ENCODE measurements at regions not wholly inside any gene's neighbourhood (a gene's known extent, or its start where the extent isn't known, plus 50 kb on each side); places are given as distances from the start of the nearest gene placed in this dataset.
"Not testable (repeated sequence)": the region's sequence is repeated elsewhere in the genome, so short reads cannot be mapped to it uniquely, and the experiment has no call there.

- no peaks in the 10 kb centered on the region for H3K9me3 ChIP-seq
- no peaks in the 10 kb centered on the region for H3K36me3 ChIP-seq
- TF ChIP-seq CTCF (IDR thresholded peaks at IDR 0.05), result no peak
- H3K4me3 ChIP-seq, result no peak overlapping the region
- H3K27ac ChIP-seq, result no peak overlapping the region
- no peaks in the 10 kb centered on the region for H3K4me1 ChIP-seq
- no peak for DNase-seq
- peaks cover 0 to 6% of the 10 kb centered on the region in 2 donors for H3K27me3 ChIP-seq
- intact Hi-C loops (cut with DNase I; ENCODE audit: low total_unique reads), result no loop called here
Measured at GRCh38 chr9:36521148-36521547, 51.5 kb upstream of the MELK start.

GRCh38 chr9:36517131-36517530 lies 55.6 kb upstream of the MELK start:
- H3K27ac ChIP-seq, result no peak overlapping the region
- H3K9me3 ChIP-seq, result no peaks in the 10 kb centered on the region
- peaks cover 0 to 6% of the 10 kb centered on the region in 2 donors for H3K27me3 ChIP-seq
- intact Hi-C loops (cut with DNase I; ENCODE audit: low total_unique reads), result no loop called here
- TF ChIP-seq CTCF (IDR thresholded peaks at IDR 0.05), result no peak
- no peak for DNase-seq
- H3K4me1 ChIP-seq, result no peaks in the 10 kb centered on the region
- no peaks in the 10 kb centered on the region for H3K36me3 ChIP-seq
- no peak overlapping the region for H3K4me3 ChIP-seq

- H3K4me3 ChIP-seq, result no peak overlapping the region
- intact Hi-C loops (cut with DNase I; ENCODE audit: low total_unique reads), result no loop called here
- no peak for DNase-seq
- H3K27ac ChIP-seq, result no peak overlapping the region
- no peaks in the 10 kb centered on the region for H3K4me1 ChIP-seq
- H3K9me3 ChIP-seq, result no peaks in the 10 kb centered on the region
- H3K36me3 ChIP-seq, result no peaks in the 10 kb centered on the region
- no peaks in the 10 kb centered on the region for H3K27me3 ChIP-seq
- TF ChIP-seq CTCF (IDR thresholded peaks at IDR 0.05), result no peak
Measured at GRCh38 chr9:36504156-36504555, 68.5 kb upstream of the MELK start.

- TF ChIP-seq CTCF (IDR thresholded peaks at IDR 0.05), result no peak
- no peaks in the 10 kb centered on the region for H3K4me1 ChIP-seq
- no peak overlapping the region for H3K27ac ChIP-seq
- intact Hi-C loops (cut with DNase I; ENCODE audit: low total_unique reads), result no loop called here
- H3K27me3 ChIP-seq, result no peaks in the 10 kb centered on the region
- no peaks in the 10 kb centered on the region for H3K9me3 ChIP-seq
- H3K4me3 ChIP-seq, result no peak overlapping the region
- no peaks in the 10 kb centered on the region for H3K36me3 ChIP-seq
- no peak for DNase-seq
Measured at GRCh38 chr9:36503172-36504088, 69.3 kb upstream of the MELK start.

- H3K36me3 ChIP-seq, result no peaks in the 10 kb centered on the region
- H3K27ac ChIP-seq, result no peak overlapping the region
- no peak for TF ChIP-seq CTCF (IDR thresholded peaks at IDR 0.05)
- intact Hi-C loops (cut with DNase I; ENCODE audit: low total_unique reads), result no loop called here
- no peak overlapping the region for H3K4me3 ChIP-seq
- H3K27me3 ChIP-seq, result no peaks in the 10 kb centered on the region
- H3K4me1 ChIP-seq, result no peaks in the 10 kb centered on the region
- no peaks in the 10 kb centered on the region for H3K9me3 ChIP-seq
- no peak for DNase-seq
Measured at GRCh38 chr9:36501727-36502126, 71.0 kb upstream of the MELK start.

- intact Hi-C loops (cut with DNase I; ENCODE audit: low total_unique reads); H3K27ac ChIP-seq; H3K4me1 ChIP-seq; H3K27me3 ChIP-seq; H3K36me3 ChIP-seq; H3K9me3 ChIP-seq; H3K4me3 ChIP-seq; DNase-seq: not testable (repeated sequence)
Measured at GRCh38 chr9:36500931-36501330, 71.8 kb upstream of the MELK start.
